ENCODE measurements at regions not wholly inside any gene's neighbourhood (a gene's known extent, or its start where the extent isn't known, plus 50 kb on each side); places are given as distances from the start of the nearest gene placed in this dataset.
"Not testable (repeated sequence)": the region's sequence is repeated elsewhere in the genome, so short reads cannot be mapped to it uniquely, and the experiment has no call there.

- DNase-seq: no peak
- intact Hi-C loops (cut with DNase I): no loop called here
These were observed 450.2 kb upstream of the KLHL29 start for GRCh38 chr2:22934747-22935146.

GRCh38 chr2:22942441-22942840 lies 442.5 kb upstream of the KLHL29 start:
- intact Hi-C loops (cut with DNase I): no loop called here

GRCh38 chr2:22944143-22944542 lies 440.8 kb upstream of the KLHL29 start:
- intact Hi-C loops (cut with DNase I): no loop called here

More at GRCh38 chr2:22942441-22942840, 442.5 kb upstream of the KLHL29 start:
- DNase-seq: no peak

GRCh38 chr2:22946553-22946952 lies 438.4 kb upstream of the KLHL29 start:
- intact Hi-C loops (cut with DNase I): no loop called here
- DNase-seq: no peak

More at GRCh38 chr2:22944143-22944542, 440.8 kb upstream of the KLHL29 start:
- DNase-seq: no peak

- no peak for DNase-seq
- intact Hi-C loops (cut with DNase I): no loop called here
These were observed 437.2 kb upstream of the KLHL29 start for GRCh38 chr2:22947741-22948140.

- intact Hi-C loops (cut with DNase I): no loop called here
These were observed 434.5 kb upstream of the KLHL29 start for GRCh38 chr2:22950431-22950830.

GRCh38 chr2:22952656-22953225 lies 432.2 kb upstream of the KLHL29 start:
- intact Hi-C loops (cut with DNase I): no loop called here
- no peak for DNase-seq

More at GRCh38 chr2:22950431-22950830, 434.5 kb upstream of the KLHL29 start:
- no peak for DNase-seq

GRCh38 chr2:22957446-22957845 lies 427.5 kb upstream of the KLHL29 start:
- no peak for DNase-seq
- intact Hi-C loops (cut with DNase I): no loop called here

- intact Hi-C loops (cut with DNase I): no loop called here
- DNase-seq: no peak
These were observed 426.7 kb upstream of the KLHL29 start for GRCh38 chr2:22958308-22958707.

GRCh38 chr2:22967756-22968155 lies 417.2 kb upstream of the KLHL29 start:
- DNase-seq: peak in 1 of 10 donors; percentile 35
- intact Hi-C loops (cut with DNase I): no loop called here

- intact Hi-C loops (cut with DNase I): no loop called here
- DNase-seq: no peak
These were observed 414.5 kb upstream of the KLHL29 start for GRCh38 chr2:22970284-22970975.

GRCh38 chr2:22970991-22971390 lies 414.0 kb upstream of the KLHL29 start:
- DNase-seq: no peak
- intact Hi-C loops (cut with DNase I): no loop called here

- no peak for DNase-seq
- intact Hi-C loops (cut with DNase I): no loop called here
These were observed 403.2 kb upstream of the KLHL29 start for GRCh38 chr2:22981785-22982184.

GRCh38 chr2:22984152-22984551 lies 400.8 kb upstream of the KLHL29 start:
- DNase-seq; intact Hi-C loops (cut with DNase I): not testable (repeated sequence)

GRCh38 chr2:22990246-22990645 lies 394.7 kb upstream of the KLHL29 start:
- DNase-seq: no peak
- intact Hi-C loops (cut with DNase I): no loop called here

GRCh38 chr2:22991844-22992243 lies 393.1 kb upstream of the KLHL29 start:
- intact Hi-C loops (cut with DNase I): no loop called here

GRCh38 chr2:22992441-22992840 lies 392.5 kb upstream of the KLHL29 start:
- no peak for DNase-seq
- intact Hi-C loops (cut with DNase I): no loop called here

More at GRCh38 chr2:22991844-22992243, 393.1 kb upstream of the KLHL29 start:
- DNase-seq: no peak

- intact Hi-C loops (cut with DNase I): no loop called here
- DNase-seq: no peak
These were observed 391.7 kb upstream of the KLHL29 start for GRCh38 chr2:22993250-22993649.

- DNase-seq: no peak
- intact Hi-C loops (cut with DNase I): no loop called here
These were observed 389.4 kb upstream of the KLHL29 start for GRCh38 chr2:22995576-22995975.

GRCh38 chr2:22996911-22997310 lies 388.1 kb upstream of the KLHL29 start:
- no peak for DNase-seq
- intact Hi-C loops (cut with DNase I): no loop called here

- intact Hi-C loops (cut with DNase I): no loop called here
- DNase-seq: no peak
These were observed 386.6 kb upstream of the KLHL29 start for GRCh38 chr2:22998359-22998758.

- intact Hi-C loops (cut with DNase I): no loop called here
- no peak for DNase-seq
These were observed 385.0 kb upstream of the KLHL29 start for GRCh38 chr2:22999951-23000350.

Measured in posterior cingulate gyrus (tissue), 11 donors.